GM18861 (cell line): ENCODE measurements at regions not wholly inside any gene's neighbourhood (a gene's known extent, or its start where the extent isn't known, plus 50 kb on each side); places are given as distances from the start of the nearest gene placed in this dataset.

Experiments used
- ATAC-seq: cut with Tn5 transposase; IDR thresholded peaks from one replicate; pipeline ENCODE4 v1.9.1; 2021; ENCODE audit not compliant: unreplicated experiment

DNA sequence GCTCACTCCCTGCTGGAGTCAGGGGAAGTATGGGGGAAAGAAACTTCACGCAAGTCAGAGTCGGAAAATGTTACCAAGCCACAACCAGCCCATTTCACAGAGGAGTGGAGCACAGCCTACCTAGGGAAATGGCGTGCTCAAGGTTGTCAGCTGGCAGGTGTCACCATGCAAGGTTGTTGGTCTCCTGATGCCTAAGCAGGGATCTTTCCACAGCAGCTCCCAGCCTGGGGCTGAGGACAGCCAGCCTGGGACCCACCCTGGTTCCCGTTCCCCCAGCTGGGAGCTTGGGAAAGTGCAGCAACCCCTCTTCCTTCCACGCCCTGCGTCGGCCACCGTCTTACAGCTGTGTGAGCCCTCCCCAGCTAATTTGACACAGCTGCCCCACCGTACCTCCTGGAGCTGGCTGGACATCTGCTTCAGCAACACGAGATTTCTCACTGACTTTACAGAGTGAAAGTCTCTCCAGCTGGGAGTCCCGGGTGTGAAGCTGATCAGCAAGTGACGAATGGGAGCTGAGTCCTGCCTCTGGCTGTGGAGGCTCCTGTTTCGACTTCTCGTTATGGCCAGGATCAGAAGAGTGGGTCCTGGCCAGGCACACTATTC, 224.6 kb upstream of the RAB4A start:
- no peak for ATAC-seq

DNA sequence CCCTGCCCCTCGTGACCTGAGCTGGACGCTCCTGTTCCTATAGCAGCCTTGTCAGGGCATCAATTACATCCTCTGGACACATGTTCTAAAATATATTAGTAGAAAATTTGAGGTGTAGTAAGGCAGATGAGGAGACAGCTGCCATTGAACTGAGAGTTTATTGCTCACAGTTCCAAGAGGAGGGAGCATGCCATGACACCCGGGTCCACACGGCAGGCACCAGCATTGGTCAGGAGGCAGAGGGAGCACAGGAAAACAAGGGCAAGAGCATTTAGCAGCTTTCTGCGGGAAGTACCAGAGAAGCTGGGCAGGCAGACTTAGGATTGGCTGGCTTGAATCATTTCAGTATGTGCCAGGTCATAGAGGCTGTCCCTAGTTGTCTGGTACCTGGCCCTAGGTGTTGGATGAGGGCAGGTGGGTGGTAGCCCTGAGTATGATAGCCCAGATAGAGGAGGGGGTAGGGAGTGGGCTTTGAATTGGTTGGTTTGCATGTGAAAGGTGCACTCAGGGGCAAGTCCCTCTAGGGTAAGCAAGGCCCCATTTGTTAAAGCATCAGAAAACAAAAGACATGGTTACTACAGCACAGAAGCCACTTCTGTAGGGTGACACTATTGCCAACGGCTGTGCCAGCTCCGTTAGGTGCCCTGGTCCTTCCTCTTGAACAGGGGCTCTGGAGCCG, 223.6 kb upstream of the RAB4A start:
- ATAC-seq: no peak

DNA sequence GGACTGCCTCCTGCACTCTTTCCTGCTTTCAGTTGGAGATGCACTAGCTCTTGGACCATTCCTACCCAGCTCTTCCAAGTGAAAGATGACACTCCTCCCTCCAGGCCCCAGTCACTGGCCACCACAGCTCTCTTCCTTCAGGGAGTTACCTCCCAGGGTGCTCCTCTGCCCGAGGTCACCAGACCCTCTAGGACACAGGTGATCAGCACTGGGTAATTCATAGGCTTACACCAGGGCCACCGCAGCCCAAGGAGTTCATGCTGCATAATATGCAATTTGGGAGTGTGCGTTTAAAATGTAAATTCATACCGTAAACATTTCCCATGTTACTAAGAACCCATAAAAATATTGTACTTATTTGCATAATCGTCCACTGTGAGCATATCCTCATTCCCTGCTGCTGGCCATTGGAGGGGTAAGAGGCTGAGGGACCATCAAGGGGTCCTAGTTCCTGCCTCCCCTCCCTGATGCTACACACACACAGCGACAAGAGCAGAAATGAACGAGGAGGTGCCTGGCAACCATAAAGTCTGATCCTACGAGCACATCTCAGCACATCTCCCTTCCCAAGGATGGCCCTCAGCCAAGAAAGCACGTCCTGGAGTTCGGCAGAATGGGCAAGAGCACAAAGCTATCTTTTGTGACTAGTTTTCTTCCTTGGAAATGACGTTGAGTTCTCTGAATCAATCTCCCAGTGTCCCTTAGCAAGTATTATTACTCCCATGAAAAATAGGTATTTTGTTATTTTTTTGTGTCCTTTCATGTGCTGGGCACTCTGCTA, 222.9 kb upstream of the RAB4A start:
- ATAC-seq: no peak

DNA sequence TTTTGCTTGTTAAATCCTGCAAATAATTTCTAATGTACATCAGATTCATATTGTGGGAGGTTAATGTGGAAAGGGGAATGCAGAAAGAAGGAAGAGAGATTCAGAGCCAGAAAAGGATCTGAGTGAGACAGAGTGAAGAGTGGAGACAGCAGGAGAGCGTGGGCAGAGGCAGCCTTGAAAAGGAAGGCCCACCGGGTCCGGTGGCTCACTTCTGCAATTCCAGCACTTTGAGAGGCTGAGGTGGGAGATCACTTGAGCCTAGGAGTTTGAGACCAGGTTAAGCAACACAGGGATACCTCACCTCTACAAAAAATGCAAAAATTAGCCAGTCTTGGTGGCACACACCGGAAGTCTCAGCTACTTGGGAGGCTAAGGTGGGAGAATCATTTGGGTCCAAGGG, 222.0 kb upstream of the RAB4A start:
- no peak for ATAC-seq

DNA sequence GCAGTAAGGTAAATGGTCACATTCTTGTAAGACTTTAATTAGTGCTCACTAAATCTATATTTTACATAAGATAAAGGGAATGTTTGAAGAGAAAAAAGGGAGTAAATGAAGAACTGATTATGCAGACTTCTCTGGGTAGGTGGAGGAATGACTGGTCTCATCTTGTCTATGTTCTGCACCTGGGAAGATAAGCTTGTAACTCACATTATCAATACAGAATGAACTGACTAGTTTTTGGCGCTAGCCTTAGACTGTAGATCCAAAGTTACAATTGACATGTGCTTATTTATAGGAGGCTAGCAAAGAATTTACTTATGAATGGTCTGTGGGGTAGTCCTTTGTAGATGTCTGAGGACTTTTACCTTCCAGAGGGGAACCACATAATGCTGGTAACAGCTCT, 214.9 kb upstream of the RAB4A start:
- no peak for ATAC-seq

DNA sequence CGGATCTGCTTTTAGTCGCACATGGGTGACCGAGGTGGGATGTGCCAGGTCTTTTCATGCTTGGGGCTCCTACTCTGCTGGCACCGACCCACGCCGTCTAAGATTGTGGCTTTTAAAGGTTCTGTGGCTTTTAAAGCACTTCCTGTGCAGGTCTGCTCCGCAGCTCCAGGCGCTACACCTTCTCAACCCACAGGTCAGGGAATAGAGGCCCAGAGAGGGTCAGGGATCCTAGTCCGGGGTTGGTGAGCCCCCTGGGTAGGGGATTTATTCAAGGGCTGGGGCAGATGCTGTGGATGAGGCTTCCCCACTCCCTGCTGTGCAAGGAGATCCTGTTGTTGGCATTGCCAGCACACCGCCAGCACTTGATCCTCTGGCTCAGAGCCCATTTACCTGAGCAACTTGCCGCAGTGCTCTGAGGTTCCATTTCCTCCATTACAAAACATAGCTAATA, 212.8 kb upstream of the RAB4A start:
- no peak for ATAC-seq

DNA sequence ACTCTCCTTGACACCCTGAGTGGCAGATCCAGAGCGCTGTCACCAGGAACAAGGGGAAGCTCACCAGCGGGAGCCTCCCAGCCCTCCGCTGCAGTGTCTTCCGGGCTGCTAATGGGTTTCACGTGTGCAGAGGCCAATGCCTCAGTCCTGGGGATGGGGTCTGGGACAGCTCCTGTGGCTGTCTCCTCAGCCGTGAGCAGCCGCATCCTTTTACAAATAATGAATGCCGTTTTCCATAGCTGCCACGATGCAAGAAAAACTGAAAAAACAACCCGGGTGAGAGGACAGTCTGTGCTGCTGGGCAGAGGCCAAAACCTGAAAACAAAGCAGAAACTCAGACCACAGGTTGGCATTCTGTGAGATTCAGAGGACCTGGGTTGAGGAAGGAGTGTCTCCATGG, 212.2 kb upstream of the RAB4A start:
- no peak for ATAC-seq

DNA sequence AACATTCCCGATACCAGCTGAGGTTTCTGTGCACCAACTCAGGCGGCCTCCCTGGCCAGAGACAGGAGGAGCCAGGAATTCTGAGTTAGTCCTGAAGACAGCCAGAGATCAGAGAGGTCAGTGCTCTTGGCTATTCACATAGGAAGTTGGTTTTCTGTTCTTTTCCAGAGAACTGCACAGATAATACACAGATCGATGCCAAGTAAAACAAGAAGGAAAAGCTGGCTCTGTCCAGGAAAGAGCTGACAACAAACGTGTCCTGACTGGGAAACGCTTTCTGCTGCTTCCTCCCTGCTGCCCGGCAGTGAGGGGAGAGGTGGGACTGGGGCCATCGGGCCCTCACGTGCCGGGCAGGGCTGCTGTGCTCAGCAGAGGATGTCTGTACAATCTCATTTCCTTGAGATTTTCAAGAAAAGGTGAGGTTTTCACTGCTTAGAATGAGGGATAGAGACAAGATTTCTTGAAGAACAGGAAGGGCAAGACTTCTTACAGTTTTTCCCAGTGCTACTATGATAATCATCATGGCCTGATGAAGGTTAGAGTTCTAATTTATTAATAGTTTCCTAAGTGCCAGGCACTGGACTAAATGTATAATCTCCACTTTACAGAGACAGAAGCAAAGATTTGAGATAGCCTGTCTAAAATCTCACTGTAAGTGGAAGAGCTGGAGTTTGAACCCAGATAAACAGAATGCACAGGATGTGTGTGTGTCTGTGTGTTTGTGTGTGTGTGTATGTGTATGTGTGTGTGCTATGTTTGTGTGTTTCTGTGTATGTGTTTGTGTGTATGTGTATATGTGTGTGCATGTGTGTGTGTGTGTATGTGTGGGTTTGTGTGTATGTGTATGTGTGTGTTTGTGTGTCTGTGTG, 211.0 kb upstream of the RAB4A start:
- ATAC-seq: no peak

DNA sequence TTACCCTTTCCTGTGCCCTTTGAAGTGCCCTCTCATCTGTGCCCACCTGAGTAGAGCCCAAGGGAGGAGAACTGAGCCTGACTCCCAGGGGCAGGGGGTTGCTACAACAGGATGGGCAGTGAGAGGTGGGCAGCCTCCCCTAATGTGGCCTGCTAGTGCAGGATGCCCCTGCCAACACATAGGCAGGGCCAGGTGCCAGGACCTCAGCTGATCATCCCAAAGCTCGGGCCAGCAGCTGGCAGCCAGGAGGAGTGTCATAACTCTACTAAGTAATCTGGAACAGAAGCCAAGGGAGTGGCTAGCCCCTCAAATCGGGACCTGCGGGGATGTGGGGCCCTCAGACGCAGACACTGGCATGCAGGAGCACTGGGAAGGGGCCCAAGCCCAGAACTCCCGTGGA, 208.8 kb upstream of the RAB4A start:
- no peak for ATAC-seq

DNA sequence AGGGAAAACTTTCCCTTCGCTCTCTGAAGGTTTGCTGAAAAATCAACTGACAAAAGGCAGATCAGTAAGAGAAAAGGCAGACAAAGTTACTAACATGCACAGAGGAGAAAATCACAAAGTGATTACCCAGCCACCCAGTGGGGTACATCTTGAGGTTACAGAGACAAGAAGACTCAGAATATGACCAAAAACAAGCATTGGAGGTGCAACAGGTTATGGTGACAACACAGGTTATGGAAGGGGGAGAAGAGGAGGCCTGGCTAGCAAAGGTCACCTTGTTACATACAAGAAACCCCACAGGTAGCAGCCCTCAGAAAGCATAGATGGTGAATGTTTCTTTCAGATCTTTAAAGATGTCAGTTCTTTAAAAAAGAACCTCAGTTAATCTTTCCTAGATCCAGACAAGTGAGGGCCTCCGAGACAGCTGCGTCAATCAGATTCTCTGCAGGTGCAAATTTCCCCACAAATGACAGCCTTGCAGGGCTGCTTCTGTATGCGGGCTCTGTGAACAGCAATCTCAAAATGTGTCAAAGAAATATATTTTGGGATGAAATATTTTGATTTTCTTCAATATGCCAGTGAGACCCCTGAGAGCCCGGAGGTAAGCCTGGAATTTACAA, 207.6 kb upstream of the RAB4A start:
- ATAC-seq: no peak

DNA sequence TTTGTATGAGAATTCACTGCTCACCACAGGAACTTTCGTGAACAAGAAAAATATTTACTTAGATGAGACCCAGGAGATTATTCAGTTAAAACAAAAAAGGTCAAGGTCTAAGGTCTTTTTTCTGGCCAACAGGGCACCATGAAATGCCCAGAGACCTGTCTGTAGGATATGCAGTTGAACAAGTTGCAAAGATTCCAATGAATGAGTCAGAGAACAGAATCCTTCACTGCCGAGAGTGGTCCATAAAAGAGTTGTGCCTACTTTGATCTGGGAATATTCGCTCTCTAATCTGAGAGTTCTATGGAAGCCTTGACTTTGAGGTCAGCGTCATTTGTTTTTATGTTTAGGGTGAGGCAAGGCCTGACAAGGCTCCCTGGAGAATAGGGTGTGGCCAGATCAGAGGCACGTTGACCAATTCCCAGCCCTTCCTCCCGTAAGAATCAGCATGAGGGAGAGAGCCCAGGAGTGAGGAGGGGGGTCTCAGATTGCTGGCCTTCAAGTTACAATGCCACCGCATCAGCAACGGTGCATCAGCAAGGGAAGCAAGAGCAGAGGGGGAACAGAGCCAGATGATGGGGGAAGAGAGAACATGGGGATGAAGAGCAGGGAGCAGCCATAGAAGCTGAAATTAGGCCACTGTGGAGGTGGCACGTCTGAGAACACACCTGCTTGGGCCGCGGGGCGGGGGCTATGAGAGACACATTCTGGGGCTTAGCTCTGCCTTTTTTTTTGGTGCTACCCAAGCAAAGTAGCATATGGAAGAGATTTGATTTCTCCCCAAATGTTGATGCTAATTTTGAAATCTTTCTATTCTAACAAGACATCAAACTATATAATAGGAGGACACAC, 206.4 kb upstream of the RAB4A start:
- ATAC-seq: no peak

DNA sequence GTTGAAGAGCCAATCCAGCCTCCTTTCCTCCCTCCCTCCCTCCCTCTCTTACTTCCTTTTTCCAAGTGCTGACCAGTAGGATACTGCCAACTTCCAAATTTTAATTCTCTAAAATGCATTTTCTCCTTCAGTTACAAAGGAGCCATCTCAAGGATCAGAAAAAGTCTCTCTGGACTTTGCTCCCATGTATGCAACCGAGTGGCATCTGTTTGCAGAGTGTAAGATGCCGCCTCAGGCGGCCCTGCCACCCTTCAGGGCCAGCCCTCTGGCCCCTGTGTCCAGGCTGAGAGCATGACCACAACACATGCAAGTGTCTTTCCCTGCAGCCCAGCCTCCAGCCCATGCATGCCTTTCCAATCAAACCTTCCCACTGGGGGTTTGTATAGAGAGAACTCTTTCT, 205.3 kb upstream of the RAB4A start:
- ATAC-seq: no peak

DNA sequence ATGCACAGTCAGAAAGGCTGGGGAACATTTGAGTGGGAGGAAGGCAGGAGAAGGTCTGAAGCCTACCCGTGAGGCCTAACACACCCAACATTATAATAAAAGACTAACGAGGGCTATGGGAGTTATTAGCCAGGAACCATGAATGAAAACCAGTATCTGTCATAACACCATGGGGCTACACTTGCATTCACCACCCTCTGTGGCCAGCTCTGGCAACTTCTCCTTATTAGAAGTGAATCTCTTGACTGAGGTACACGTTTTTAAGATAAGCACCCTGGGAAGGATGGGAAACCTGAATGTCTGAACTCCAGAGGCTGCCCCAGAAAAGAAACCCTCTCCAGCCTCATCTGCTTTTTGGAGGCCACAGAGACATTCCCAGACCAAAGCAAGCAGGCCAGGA, 204.3 kb upstream of the RAB4A start:
- no peak for ATAC-seq

DNA sequence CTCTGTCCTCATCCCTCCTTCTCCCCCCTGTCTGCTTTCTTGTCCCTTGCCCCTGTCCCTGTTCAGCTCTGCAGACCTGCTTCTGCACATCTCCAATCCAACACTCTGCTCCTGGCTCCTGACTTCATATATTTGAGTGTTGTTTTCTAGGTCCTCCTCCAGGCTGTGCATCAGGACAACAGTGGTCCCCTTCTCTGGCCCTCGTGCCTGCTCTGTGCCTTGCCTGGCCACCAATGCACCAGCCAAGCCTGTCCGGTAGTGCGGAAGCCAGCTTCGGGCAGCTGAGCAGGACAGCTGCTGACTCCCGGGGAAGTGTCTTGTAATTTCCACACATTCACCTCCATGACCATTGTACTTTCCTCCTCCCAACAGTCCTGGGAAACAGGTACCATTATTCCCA, 203.4 kb upstream of the RAB4A start:
- ATAC-seq: no peak

DNA sequence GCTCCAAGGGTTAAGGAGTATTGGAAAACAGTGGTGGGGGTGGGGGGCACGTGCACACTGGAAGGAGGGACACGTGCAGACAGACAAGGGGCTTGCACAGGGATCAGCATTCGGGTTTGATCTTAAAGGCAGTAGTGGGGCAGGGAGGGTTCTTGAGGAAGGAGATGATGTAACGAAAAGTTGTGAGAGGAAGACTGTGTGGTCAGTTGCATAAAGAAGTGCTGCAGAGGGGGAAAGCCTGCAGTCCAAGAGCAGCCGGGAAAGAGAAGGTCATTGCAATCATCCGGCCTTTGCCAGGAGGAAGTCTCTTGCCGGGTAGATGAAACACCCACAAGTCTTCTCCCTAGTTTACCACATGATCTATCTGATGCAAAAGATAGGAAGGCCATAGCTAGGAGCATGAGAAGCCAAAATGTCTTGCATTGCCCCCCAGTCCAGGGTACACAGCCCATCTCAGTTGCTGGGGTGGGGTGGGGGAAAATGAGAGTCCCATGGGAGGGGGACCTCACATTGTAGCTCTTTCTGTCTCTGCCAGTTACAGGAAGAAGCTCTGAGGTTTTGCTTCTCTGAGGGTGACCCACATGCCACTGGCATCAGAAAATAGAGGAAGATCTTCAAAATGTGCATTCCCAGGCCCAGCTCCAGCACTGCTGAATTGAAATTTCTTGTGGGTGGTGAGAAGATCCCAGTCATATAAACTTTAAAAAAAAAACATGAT, 202.5 kb upstream of the RAB4A start:
- no peak for ATAC-seq

DNA sequence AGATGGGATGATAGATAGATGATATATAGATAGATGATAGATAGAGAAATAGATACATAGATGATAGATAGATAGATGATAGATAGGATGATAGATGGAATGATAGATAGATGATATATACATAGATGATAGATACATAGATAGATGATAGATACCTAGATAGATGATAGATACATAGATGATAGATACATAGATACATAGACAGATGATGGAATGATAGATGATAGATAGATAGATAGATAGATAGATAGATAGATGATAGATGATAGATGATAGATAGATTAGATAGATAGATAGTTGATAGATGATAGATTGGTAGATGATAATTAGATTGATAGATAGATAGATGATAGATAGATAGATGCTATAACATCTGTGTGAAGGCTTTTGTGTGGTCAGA, 201.7 kb upstream of the RAB4A start:
- no peak for ATAC-seq

DNA sequence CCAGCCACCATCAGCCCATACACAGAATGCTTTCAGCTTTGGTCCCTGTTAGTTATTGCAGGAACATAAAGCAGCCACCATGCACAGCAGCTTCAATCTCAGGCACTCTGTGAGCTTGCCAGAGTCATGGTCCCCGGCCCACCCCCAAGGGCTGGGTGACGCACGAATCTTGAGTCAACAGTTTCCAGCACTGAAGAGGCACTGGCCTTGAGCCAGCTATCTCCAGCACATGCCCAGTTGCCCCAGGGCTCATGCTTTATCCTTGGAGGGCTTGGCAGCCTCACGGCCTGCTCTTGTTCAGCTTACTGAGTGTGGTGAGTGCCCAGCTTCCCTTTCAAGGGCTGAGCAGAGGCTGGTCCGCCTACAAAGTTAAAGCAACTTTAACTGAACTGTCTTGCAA, 200.7 kb upstream of the RAB4A start:
- ATAC-seq: no peak

DNA sequence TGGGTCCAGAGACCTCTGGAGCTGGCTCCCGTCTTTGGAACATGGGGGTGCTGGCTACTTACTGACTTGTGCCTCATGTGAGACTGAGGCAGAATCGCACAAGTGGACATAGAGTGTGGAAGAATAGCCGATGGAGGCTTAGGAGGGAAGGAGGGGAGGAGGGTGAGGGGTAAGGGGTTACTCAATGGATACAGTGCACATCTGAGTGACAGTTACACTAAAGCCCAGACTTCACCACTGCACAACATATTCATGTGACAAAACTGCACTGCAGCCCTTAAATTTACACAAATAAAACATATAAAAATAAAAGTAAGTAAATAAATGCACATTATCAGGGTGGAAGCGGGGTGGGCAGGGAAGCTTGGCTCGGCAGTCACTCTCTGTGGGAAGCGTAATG, 197.7 kb upstream of the RAB4A start:
- ATAC-seq: no peak

DNA sequence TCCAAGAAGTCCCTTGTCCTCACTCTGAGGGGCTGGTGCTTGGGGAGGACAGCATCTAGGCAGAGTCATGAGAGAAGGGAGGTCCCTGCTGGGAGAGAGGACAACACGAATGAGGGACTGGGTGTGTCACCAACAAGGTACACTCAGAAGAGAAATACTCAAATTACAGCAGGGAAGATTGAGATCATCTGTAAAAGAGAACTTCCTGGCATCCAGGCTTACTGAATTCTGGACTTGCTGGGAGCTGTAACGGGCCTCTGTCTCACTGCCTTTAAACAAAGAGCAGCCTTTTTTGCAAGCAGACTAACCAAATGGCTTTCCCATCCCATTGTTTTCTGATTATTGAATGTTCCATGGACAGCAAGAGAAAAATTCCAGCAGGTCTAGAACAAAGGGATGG, 195.7 kb upstream of the RAB4A start:
- no peak for ATAC-seq
